ENCODE measurements at regions not wholly inside any gene's neighbourhood (a gene's known extent, or its start where the extent isn't known, plus 50 kb on each side); places are given as distances from the start of the nearest gene placed in this dataset.

DNA sequence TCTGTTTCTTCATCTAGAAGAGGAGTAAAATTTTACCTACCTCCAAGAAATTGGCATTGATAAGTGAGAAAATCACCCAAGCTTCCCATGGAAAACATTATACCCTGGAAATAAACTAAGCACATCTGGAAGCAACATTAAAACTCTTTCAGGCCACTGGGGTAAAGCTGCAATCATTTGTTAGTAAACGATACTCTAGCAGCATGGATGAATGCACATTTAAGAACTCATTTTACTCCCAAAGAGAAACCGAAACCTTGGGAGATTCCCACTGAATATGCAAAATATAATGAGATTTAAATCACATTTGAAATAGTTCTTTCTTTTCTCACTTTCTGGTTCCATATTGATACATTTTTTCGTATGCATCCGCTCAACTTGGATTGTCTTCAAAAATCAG is 467.5 kb downstream of the EFNA5 start:
- no peaks in the 10 kb centered on the region for H3K4me1 ChIP-seq (ENCODE audit: control insufficient read depth, insufficient read depth, low read length)

DNA sequence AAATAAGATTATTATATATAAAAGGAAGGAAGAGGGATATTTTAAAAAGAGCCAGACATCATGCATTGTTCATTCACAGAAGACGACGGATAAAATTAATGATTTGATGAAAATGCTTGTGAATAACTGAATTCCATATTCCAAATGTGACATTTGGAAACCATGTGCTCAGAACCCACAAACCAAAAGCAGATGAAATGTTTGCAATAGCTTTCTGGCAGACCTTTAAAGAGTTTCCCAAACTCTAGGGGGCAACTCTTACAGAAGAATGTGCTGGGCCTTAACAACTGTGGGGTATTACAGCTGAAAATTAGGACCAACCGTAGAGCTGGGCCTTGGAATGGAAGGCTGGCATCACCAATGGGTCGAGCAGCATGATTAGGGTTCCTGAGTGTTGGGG is 471.0 kb downstream of the EFNA5 start:
- H3K4me1 ChIP-seq (ENCODE audit: control insufficient read depth, insufficient read depth, low read length): no peaks in the 10 kb centered on the region
- H3K4me3 ChIP-seq (ENCODE audit: low read depth, low read length): no peak overlapping the region
- no peak overlapping the region for H3K27ac ChIP-seq (ENCODE audit: extremely low read depth, low read depth, low read length)
- CTCF ChIA-PET: no interaction called here
- POLR2A ChIA-PET: no interaction called here
- H3K36me3 ChIP-seq (ENCODE audit: control insufficient read depth in 2 of 2, insufficient read depth in 1 of 2, low read length in 2 of 2): no peaks in the 10 kb centered on the region
- H3K9me3 ChIP-seq (ENCODE audit: control insufficient read depth, insufficient read depth, low read depth, low read length): no peaks in the 10 kb centered on the region
- no peak for TF ChIP-seq ZNF585B (tag by site-specific recombination; IDR thresholded peaks at IDR 0.05)
- TF ChIP-seq, protein P1, sequence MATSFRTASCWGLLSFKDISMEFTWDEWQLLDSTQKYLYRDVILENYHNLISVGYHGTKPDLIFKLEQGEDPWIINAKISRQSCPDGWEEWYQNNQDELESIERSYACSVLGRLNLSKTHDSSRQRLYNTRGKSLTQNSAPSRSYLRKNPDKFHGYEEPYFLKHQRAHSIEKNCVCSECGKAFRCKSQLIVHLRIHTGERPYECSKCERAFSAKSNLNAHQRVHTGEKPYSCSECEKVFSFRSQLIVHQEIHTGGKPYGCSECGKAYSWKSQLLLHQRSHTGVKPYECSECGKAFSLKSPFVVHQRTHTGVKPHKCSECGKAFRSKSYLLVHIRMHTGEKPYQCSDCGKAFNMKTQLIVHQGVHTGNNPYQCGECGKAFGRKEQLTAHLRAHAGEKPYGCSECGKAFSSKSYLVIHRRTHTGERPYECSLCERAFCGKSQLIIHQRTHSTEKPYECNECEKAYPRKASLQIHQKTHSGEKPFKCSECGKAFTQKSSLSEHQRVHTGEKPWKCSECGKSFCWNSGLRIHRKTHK (tag by site-specific recombination; IDR thresholded peaks at IDR 0.05): no peak
- TF ChIP-seq ZNF843 (tag by site-specific recombination; IDR thresholded peaks at IDR 0.05): no peak
- no peak for TF ChIP-seq ZBTB7A (tag by site-specific recombination; IDR thresholded peaks at IDR 0.05; ENCODE audit: low read depth)
- TF ChIP-seq, protein P2, sequence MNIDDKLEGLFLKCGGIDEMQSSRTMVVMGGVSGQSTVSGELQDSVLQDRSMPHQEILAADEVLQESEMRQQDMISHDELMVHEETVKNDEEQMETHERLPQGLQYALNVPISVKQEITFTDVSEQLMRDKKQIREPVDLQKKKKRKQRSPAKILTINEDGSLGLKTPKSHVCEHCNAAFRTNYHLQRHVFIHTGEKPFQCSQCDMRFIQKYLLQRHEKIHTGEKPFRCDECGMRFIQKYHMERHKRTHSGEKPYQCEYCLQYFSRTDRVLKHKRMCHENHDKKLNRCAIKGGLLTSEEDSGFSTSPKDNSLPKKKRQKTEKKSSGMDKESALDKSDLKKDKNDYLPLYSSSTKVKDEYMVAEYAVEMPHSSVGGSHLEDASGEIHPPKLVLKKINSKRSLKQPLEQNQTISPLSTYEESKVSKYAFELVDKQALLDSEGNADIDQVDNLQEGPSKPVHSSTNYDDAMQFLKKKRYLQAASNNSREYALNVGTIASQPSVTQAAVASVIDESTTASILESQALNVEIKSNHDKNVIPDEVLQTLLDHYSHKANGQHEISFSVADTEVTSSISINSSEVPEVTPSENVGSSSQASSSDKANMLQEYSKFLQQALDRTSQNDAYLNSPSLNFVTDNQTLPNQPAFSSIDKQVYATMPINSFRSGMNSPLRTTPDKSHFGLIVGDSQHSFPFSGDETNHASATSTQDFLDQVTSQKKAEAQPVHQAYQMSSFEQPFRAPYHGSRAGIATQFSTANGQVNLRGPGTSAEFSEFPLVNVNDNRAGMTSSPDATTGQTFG (tag by site-specific recombination; IDR thresholded peaks at IDR 0.05; ENCODE audit: borderline replicate concordance): no peak
- TF ChIP-seq ZNF121 (tag by site-specific recombination; IDR thresholded peaks at IDR 0.05): no peak
- TF ChIP-seq, protein P3, sequence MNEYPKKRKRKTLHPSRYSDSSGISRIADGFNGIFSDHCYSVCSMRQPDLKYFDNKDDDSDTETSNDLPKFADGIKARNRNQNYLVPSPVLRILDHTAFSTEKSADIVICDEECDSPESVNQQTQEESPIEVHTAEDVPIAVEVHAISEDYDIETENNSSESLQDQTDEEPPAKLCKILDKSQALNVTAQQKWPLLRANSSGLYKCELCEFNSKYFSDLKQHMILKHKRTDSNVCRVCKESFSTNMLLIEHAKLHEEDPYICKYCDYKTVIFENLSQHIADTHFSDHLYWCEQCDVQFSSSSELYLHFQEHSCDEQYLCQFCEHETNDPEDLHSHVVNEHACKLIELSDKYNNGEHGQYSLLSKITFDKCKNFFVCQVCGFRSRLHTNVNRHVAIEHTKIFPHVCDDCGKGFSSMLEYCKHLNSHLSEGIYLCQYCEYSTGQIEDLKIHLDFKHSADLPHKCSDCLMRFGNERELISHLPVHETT (tag by site-specific recombination; IDR thresholded peaks at IDR 0.05): no peak
- no peak for TF ChIP-seq PRDM1 (tag by site-specific recombination; IDR thresholded peaks at IDR 0.05)

More for the DNA sequence above, 467.5 kb downstream of the EFNA5 start:
- TF ChIP-seq HOXC10 (CRISPR knock-in tag; IDR thresholded peaks at IDR 0.05) (no peak), ZNF37A (tag by site-specific recombination; IDR thresholded peaks at IDR 0.05) (no peak), ZNF138 (tag by site-specific recombination; IDR thresholded peaks at IDR 0.05; ENCODE audit: borderline replicate concordance) (no peak), GLI4 (tag by site-specific recombination; IDR thresholded peaks at IDR 0.05) (no peak), ZNF610 (tag by site-specific recombination; IDR thresholded peaks at IDR 0.05; ENCODE audit: borderline replicate concordance) (no peak), ZNF391 (tag by site-specific recombination; IDR thresholded peaks at IDR 0.05; ENCODE audit: borderline replicate concordance, low read depth) (no peak), ZNF776 (tag by site-specific recombination; IDR thresholded peaks at IDR 0.05; ENCODE audit: borderline replicate concordance) (no peak), ZNF571 (tag by site-specific recombination; IDR thresholded peaks at IDR 0.05) (no peak)
- TF ChIP-seq, protein P4, sequence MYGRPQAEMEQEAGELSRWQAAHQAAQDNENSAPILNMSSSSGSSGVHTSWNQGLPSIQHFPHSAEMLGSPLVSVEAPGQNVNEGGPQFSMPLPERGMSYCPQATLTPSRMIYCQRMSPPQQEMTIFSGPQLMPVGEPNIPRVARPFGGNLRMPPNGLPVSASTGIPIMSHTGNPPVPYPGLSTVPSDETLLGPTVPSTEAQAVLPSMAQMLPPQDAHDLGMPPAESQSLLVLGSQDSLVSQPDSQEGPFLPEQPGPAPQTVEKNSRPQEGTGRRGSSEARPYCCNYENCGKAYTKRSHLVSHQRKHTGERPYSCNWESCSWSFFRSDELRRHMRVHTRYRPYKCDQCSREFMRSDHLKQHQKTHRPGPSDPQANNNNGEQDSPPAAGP (tag by site-specific recombination; IDR thresholded peaks at IDR 0.05): no peak
- TF ChIP-seq, protein P5, sequence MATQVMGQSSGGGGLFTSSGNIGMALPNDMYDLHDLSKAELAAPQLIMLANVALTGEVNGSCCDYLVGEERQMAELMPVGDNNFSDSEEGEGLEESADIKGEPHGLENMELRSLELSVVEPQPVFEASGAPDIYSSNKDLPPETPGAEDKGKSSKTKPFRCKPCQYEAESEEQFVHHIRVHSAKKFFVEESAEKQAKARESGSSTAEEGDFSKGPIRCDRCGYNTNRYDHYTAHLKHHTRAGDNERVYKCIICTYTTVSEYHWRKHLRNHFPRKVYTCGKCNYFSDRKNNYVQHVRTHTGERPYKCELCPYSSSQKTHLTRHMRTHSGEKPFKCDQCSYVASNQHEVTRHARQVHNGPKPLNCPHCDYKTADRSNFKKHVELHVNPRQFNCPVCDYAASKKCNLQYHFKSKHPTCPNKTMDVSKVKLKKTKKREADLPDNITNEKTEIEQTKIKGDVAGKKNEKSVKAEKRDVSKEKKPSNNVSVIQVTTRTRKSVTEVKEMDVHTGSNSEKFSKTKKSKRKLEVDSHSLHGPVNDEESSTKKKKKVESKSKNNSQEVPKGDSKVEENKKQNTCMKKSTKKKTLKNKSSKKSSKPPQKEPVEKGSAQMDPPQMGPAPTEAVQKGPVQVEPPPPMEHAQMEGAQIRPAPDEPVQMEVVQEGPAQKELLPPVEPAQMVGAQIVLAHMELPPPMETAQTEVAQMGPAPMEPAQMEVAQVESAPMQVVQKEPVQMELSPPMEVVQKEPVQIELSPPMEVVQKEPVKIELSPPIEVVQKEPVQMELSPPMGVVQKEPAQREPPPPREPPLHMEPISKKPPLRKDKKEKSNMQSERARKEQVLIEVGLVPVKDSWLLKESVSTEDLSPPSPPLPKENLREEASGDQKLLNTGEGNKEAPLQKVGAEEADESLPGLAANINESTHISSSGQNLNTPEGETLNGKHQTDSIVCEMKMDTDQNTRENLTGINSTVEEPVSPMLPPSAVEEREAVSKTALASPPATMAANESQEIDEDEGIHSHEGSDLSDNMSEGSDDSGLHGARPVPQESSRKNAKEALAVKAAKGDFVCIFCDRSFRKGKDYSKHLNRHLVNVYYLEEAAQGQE (tag by site-specific recombination; IDR thresholded peaks at IDR 0.05): no peak
- TF ChIP-seq, protein P6, sequence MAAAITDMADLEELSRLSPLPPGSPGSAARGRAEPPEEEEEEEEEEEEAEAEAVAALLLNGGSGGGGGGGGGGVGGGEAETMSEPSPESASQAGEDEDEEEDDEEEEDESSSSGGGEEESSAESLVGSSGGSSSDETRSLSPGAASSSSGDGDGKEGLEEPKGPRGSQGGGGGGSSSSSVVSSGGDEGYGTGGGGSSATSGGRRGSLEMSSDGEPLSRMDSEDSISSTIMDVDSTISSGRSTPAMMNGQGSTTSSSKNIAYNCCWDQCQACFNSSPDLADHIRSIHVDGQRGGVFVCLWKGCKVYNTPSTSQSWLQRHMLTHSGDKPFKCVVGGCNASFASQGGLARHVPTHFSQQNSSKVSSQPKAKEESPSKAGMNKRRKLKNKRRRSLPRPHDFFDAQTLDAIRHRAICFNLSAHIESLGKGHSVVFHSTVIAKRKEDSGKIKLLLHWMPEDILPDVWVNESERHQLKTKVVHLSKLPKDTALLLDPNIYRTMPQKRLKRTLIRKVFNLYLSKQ (tag by site-specific recombination; IDR thresholded peaks at IDR 0.05; ENCODE audit: borderline replicate concordance): no peak
- TF ChIP-seq, protein P3 (tag by site-specific recombination; IDR thresholded peaks at IDR 0.05): no peak
- TF ChIP-seq, protein P7, sequence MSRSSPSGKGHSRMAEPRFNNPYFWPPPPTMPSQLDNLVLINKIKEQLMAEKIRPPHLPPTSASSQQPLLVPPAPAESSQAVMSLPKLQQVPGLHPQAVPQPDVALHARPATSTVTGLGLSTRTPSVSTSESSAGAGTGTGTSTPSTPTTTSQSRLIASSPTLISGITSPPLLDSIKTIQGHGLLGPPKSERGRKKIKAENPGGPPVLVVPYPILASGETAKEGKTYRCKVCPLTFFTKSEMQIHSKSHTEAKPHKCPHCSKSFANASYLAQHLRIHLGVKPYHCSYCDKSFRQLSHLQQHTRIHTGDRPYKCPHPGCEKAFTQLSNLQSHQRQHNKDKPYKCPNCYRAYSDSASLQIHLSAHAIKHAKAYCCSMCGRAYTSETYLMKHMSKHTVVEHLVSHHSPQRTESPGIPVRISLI (tag by site-specific recombination; IDR thresholded peaks at IDR 0.05): no peak
- POLR2A ChIA-PET: no interaction called here
- Histone ChIP-seq H3K4me3 (ENCODE audit: low read depth, low read length) (no peak overlapping the region), H3K36me3 (ENCODE audit: control insufficient read depth in 2 of 2, insufficient read depth in 1 of 2, low read length in 2 of 2) (no peaks in the 10 kb centered on the region), H3K27ac (ENCODE audit: extremely low read depth, low read depth, low read length) (no peak overlapping the region), H3K9me3 (ENCODE audit: control insufficient read depth, insufficient read depth, low read depth, low read length) (no peaks in the 10 kb centered on the region)
- CTCF ChIA-PET: no interaction called here

Measured in HEK293 (cell line).